GM21786 (cell line): ENCODE measurements at regions not wholly inside any gene's neighbourhood (a gene's known extent, or its start where the extent isn't known, plus 50 kb on each side); places are given as distances from the start of the nearest gene placed in this dataset.
A peak's percentile ranks its signal among the peaks of the same experiment; 100 is the strongest.
"Not testable (repeated sequence)": the region's sequence is repeated elsewhere in the genome, so short reads cannot be mapped to it uniquely, and the experiment has no call there.

ENCODE experiments used
- ATAC-seq: cut with Tn5 transposase; IDR thresholded peaks from one replicate; pipeline ENCODE4 v1.9.1; 2021; ENCODE audit not compliant: unreplicated experiment

GRCh38 chr6:86738078-86738477 lies 199.2 kb upstream of the HTR1E start:
- ATAC-seq = no peak

- ATAC-seq = not testable (repeated sequence)
These were observed 205.7 kb upstream of the HTR1E start for GRCh38 chr6:86731631-86732030.

GRCh38 chr6:86730772-86731171 lies 206.6 kb upstream of the HTR1E start:
- not testable (repeated sequence) for ATAC-seq

GRCh38 chr6:86730216-86730615 lies 207.1 kb upstream of the HTR1E start:
- ATAC-seq = no peak

- ATAC-seq = no peak
These were observed 208.4 kb upstream of the HTR1E start for GRCh38 chr6:86728976-86729375.

- ATAC-seq = no peak
These were observed 212.6 kb upstream of the HTR1E start for GRCh38 chr6:86724695-86725094.

GRCh38 chr6:86723729-86724128 lies 213.6 kb upstream of the HTR1E start:
- ATAC-seq = no peak

- no peak for ATAC-seq
These were observed 214.2 kb upstream of the HTR1E start for GRCh38 chr6:86723151-86723550.

- no peak for ATAC-seq
These were observed 215.2 kb upstream of the HTR1E start for GRCh38 chr6:86722131-86722530.

- no peak for ATAC-seq
These were observed 221.7 kb upstream of the HTR1E start for GRCh38 chr6:86715676-86716075.

GRCh38 chr6:86712039-86712438 lies 225.3 kb upstream of the HTR1E start:
- no peak for ATAC-seq

GRCh38 chr6:86707545-86708120 lies 229.7 kb upstream of the HTR1E start:
- no peak for ATAC-seq

GRCh38 chr6:86706449-86706848 lies 230.9 kb upstream of the HTR1E start:
- ATAC-seq = peak; percentile 76

- ATAC-seq = not testable (repeated sequence)
These were observed 236.1 kb upstream of the HTR1E start for GRCh38 chr6:86701228-86701627.

- no peak for ATAC-seq
These were observed 250.8 kb upstream of the HTR1E start for GRCh38 chr6:86686496-86686895.

- ATAC-seq = no peak
These were observed 252.0 kb upstream of the HTR1E start for GRCh38 chr6:86685230-86685797.

- no peak for ATAC-seq
These were observed 254.0 kb upstream of the HTR1E start for GRCh38 chr6:86683132-86683908.

- no peak for ATAC-seq
These were observed 255.0 kb upstream of the HTR1E start for GRCh38 chr6:86682297-86682696.

- ATAC-seq = not testable (repeated sequence)
These were observed 256.2 kb upstream of the HTR1E start for GRCh38 chr6:86681140-86681539.

- ATAC-seq = not testable (repeated sequence)
These were observed 265.2 kb upstream of the HTR1E start for GRCh38 chr6:86672125-86672524.

- ATAC-seq = no peak
These were observed 280.1 kb upstream of the HTR1E start for GRCh38 chr6:86657192-86657591.

GRCh38 chr6:86629123-86629522 lies 308.2 kb upstream of the HTR1E start:
- no peak for ATAC-seq
